ENCODE measurements at regions not wholly inside any gene's neighbourhood (a gene's known extent, or its start where the extent isn't known, plus 50 kb on each side); places are given as distances from the start of the nearest gene placed in this dataset.
"Not testable (repeated sequence)": the region's sequence is repeated elsewhere in the genome, so short reads cannot be mapped to it uniquely, and the experiment has no call there.

DNA sequence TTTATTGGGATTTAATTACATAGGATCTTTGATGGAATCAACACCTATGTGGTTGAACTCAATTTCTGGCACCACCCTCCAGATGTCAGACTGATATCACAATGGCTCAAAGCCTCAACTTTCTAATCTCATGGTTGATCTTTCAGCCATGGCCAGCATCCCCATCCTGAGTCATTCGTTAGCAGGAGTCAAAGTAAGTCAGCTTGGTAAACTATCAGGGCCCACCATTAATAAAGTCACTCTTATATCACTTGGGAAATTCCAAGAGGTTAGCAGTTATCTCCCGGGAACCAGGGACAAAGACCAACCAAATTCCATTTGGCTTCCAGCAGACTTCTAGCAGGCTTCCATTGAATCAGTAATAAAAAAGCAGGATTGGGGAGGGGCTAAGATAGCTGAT, 50.7 kb upstream of the TNFSF4 start:
- Histone ChIP-seq H3K4me3 (ENCODE audit: low read depth in 1 of 2, low read length in 2 of 2) (no peak overlapping the region), H3K36me3 (ENCODE audit: control insufficient read depth in 1 of 2, insufficient read depth in 2 of 2, low read length in 2 of 2) (no peaks in the 10 kb centered on the region), H3K4me1 (ENCODE audit: control insufficient read depth in 1 of 2, insufficient read depth in 2 of 2, low read length in 2 of 2) (no peaks in the 10 kb centered on the region), H3K9ac (ENCODE audit: low read depth in 1 of 2, low read length in 2 of 2) (no peak overlapping the region), H3K9me3 (ENCODE audit: control insufficient read depth in 1 of 2, low read length in 2 of 2) (no peaks in the 10 kb centered on the region), H3K27me3 (ENCODE audit: control insufficient read depth in 1 of 2, insufficient read depth in 2 of 2, low read length in 2 of 2) (no peaks in the 10 kb centered on the region), H3K27ac (ENCODE audit: low read depth, low read length) (no peak overlapping the region)

DNA sequence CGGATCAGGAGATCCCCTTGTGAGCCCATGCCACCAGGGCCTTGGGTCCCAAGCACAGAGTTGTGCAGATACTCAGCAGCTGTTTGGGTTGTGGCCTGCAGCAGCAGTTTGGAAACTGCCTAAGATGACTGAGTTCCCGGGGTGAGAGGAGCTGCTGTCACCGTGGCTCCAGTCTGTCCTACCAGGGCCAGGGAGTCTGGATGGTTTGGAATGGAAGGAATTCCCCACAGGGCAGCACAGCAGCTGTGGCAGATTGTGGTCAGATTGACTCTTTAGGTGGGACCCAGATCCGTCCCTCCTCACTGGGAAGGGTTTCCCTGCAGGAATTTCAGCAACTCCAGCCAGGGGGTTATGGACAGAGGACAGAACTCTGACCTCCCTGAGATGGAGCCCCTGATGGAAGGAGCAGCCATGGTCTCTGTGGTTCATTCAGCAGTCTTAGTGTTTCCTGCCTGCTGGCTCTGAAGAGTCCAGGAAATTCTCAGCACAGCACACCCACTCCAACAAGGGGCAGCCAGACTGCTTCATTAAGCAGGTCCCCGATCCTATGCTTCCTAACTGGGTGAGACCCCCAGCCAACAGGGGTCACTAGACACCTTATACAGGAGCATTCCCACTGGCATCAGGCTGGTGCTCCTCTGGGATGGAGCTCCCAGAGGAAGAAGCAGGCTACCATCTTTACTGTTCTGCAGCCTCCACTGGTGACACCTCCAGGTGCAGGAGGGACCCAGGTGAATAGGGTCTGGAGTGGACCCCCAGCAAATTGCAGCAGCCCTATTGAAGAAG, 51.5 kb upstream of the TNFSF4 start:
- no peaks in the 10 kb centered on the region for H3K36me3 ChIP-seq (ENCODE audit: control insufficient read depth in 1 of 2, insufficient read depth in 2 of 2, low read length in 2 of 2)

DNA sequence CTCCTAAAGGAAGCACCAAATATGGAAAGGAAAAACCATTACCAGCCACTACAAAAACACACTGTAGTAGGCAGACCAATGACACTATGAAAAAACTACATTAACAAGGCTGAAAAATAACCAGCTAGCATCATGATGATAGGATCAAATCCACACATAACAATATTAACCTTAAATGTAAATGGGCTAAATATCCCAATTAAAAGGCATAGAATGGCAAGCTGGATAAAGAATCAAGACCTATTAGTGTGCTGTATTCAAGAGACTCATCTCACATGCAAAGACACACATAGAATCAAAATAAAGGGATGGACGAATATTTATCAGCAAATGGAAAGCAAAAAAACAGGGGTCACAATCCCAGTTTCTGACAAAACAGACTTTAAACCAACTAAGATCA, 53.2 kb upstream of the TNFSF4 start:
- not testable (repeated sequence) for H3K9me3 ChIP-seq (ENCODE audit: control insufficient read depth in 1 of 2, low read length in 2 of 2); H3K36me3 ChIP-seq (ENCODE audit: control insufficient read depth in 1 of 2, insufficient read depth in 2 of 2, low read length in 2 of 2); H3K4me1 ChIP-seq (ENCODE audit: control insufficient read depth in 1 of 2, insufficient read depth in 2 of 2, low read length in 2 of 2); H3K9ac ChIP-seq (ENCODE audit: low read depth in 1 of 2, low read length in 2 of 2); H3K27me3 ChIP-seq (ENCODE audit: control insufficient read depth in 1 of 2, insufficient read depth in 2 of 2, low read length in 2 of 2); H3K4me3 ChIP-seq (ENCODE audit: low read depth in 1 of 2, low read length in 2 of 2); H3K27ac ChIP-seq (ENCODE audit: low read depth, low read length)

More for the DNA sequence above, 51.5 kb upstream of the TNFSF4 start:
- Histone ChIP-seq H3K27me3 (ENCODE audit: control insufficient read depth in 1 of 2, insufficient read depth in 2 of 2, low read length in 2 of 2) (no peaks in the 10 kb centered on the region), H3K9me3 (ENCODE audit: control insufficient read depth in 1 of 2, low read length in 2 of 2) (no peaks in the 10 kb centered on the region), H3K27ac (ENCODE audit: low read depth, low read length) (no peak overlapping the region), H3K4me3 (ENCODE audit: low read depth in 1 of 2, low read length in 2 of 2) (no peak overlapping the region), H3K4me1 (ENCODE audit: control insufficient read depth in 1 of 2, insufficient read depth in 2 of 2, low read length in 2 of 2) (no peaks in the 10 kb centered on the region), H3K9ac (ENCODE audit: low read depth in 1 of 2, low read length in 2 of 2) (no peak overlapping the region)

DNA sequence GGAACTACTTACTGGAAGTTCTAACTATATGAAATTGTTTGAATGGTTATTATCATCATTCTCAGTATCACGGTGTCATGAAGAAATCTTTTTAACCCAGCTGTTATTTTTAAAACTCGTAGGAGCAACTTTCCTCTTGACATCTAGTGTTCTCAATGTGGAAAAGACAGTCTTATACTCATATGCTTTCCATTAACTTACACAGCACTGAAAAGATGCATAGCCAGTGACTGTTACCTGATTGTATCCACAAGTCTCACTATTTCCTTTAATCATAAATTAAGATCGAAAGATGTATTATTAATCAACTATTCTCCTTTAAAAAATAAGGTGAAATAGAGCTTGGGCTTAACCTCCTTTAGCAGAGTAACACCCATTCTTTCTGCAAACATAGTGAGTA, 59.7 kb upstream of the TNFSF4 start:
- Histone ChIP-seq H3K9ac (ENCODE audit: low read depth in 1 of 2, low read length in 2 of 2) (no peak overlapping the region), H3K9me3 (ENCODE audit: control insufficient read depth in 1 of 2, low read length in 2 of 2) (no peaks in the 10 kb centered on the region), H3K27ac (ENCODE audit: low read depth, low read length) (no peak overlapping the region), H3K4me1 (ENCODE audit: control insufficient read depth in 1 of 2, insufficient read depth in 2 of 2, low read length in 2 of 2) (no peaks in the 10 kb centered on the region), H3K27me3 (ENCODE audit: control insufficient read depth in 1 of 2, insufficient read depth in 2 of 2, low read length in 2 of 2) (no peaks in the 10 kb centered on the region), H3K4me3 (ENCODE audit: low read depth in 1 of 2, low read length in 2 of 2) (no peak overlapping the region), H3K36me3 (ENCODE audit: control insufficient read depth in 1 of 2, insufficient read depth in 2 of 2, low read length in 2 of 2) (no peaks in the 10 kb centered on the region)

DNA sequence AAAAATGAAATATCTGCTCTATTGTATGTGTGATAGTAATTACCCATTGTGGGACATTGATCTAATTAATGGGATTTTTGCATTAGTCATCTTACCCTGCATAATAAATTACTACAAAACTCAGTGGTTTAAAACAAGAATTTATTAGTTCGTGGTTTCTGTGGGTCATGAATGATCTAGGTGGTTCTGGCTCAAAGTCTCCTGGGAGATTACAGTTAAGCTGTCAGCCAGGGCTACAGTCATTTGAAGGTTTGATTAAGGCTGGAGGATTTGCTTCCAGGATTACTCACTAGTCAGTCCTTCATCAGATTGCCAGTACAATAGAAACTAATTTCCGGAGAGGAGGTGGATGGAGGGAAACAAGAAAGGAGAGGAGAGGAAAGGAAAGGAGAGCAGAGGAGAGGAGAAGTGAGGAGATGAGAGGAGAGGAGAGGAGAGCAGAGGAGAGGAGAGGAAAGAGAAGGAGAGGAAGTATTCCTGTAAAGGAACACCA, 60.4 kb upstream of the TNFSF4 start:
- Histone ChIP-seq H3K27me3 (ENCODE audit: control insufficient read depth in 1 of 2, insufficient read depth in 2 of 2, low read length in 2 of 2) (no peaks in the 10 kb centered on the region), H3K27ac (ENCODE audit: low read depth, low read length) (no peak overlapping the region), H3K4me1 (ENCODE audit: control insufficient read depth in 1 of 2, insufficient read depth in 2 of 2, low read length in 2 of 2) (no peaks in the 10 kb centered on the region), H3K9me3 (ENCODE audit: control insufficient read depth in 1 of 2, low read length in 2 of 2) (no peaks in the 10 kb centered on the region), H3K9ac (ENCODE audit: low read depth in 1 of 2, low read length in 2 of 2) (no peak overlapping the region), H3K4me3 (ENCODE audit: low read depth in 1 of 2, low read length in 2 of 2) (no peak overlapping the region), H3K36me3 (ENCODE audit: control insufficient read depth in 1 of 2, insufficient read depth in 2 of 2, low read length in 2 of 2) (no peaks in the 10 kb centered on the region)

DNA sequence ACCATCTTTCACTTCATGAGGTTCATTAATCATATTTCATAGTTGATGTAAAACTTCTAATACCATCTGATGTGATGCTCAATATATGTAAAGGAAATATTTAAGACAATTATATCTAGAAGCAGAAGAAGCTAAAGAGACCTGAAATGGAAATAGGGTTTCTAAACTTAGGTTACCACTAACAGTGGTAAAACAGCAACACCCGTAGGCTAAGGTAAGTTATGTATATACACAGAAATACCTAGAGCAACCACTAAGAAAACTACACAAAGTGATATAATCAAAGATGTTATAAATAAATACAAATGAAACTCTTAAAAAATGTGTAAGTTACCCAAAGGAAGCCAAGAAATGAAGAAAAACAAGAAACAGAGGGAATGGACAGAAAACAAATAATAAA, 61.1 kb upstream of the TNFSF4 start:
- H3K36me3 ChIP-seq (ENCODE audit: control insufficient read depth in 1 of 2, insufficient read depth in 2 of 2, low read length in 2 of 2): no peaks in the 10 kb centered on the region
- no peaks in the 10 kb centered on the region for H3K27me3 ChIP-seq (ENCODE audit: control insufficient read depth in 1 of 2, insufficient read depth in 2 of 2, low read length in 2 of 2)
- no peak overlapping the region for H3K27ac ChIP-seq (ENCODE audit: low read depth, low read length)
- H3K9ac ChIP-seq (ENCODE audit: low read depth in 1 of 2, low read length in 2 of 2): no peak overlapping the region
- no peaks in the 10 kb centered on the region for H3K4me1 ChIP-seq (ENCODE audit: control insufficient read depth in 1 of 2, insufficient read depth in 2 of 2, low read length in 2 of 2)
- H3K9me3 ChIP-seq (ENCODE audit: control insufficient read depth in 1 of 2, low read length in 2 of 2): no peaks in the 10 kb centered on the region
- H3K4me3 ChIP-seq (ENCODE audit: low read depth in 1 of 2, low read length in 2 of 2): no peak overlapping the region

DNA sequence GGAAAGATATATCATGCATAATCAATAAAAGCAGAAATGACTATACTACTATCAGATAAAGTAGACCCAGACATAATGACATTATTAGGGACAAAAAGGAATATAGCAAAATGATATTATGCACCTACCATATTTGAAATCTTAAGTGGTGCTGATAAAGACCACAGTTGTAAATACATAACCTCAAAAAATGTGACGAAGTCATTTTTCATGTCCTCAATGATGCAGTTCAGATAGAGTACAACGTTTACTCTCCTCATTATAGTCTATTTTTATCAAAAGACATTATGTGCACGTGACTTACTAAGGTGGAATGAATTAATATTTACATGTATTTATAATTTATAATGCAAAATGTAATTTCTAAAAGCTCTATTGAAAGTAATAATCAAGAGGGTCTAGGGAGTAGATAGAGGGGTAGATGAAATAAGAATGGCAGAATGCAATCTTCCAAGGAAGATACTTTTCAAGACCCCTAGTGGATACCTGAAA, 61.7 kb upstream of the TNFSF4 start:
- Histone ChIP-seq H3K27ac (ENCODE audit: low read depth, low read length) (no peak overlapping the region), H3K9ac (ENCODE audit: low read depth in 1 of 2, low read length in 2 of 2) (no peak overlapping the region), H3K4me3 (ENCODE audit: low read depth in 1 of 2, low read length in 2 of 2) (no peak overlapping the region), H3K4me1 (ENCODE audit: control insufficient read depth in 1 of 2, insufficient read depth in 2 of 2, low read length in 2 of 2) (no peaks in the 10 kb centered on the region), H3K9me3 (ENCODE audit: control insufficient read depth in 1 of 2, low read length in 2 of 2) (no peaks in the 10 kb centered on the region), H3K27me3 (ENCODE audit: control insufficient read depth in 1 of 2, insufficient read depth in 2 of 2, low read length in 2 of 2) (no peaks in the 10 kb centered on the region), H3K36me3 (ENCODE audit: control insufficient read depth in 1 of 2, insufficient read depth in 2 of 2, low read length in 2 of 2) (no peaks in the 10 kb centered on the region)

DNA sequence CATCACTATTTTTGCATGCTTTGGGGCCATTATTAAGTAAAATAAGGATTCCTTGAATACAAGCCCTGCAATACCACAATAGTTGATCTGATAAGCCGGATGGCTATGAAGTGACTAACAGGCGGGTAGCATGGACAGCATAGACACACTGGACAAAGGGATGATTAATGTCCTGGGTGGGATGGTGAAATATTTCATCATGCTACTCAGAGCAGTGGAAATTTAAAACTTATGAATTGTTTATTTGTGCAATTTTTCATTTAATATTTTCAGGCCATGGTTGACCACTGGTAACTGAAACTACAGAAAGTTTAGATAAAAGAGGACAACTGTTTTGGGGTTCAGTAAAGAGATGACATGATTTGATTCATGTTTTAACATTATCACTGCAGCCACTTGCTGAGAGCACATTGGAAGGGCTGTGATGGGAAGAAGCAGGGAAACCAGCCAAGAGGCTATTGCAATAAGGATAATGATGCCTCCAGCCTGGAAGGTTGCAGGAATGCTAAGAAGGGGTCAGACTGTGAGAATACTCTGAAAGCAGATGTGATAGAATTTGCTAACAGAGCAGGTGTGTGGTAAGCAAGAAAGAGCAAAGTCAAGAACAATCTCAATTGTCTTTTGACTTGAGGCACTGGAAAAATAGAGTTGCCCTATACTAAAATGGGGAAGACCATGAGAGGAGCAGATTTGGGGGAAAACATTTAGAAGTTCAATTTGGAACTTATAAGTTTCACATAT, 62.5 kb upstream of the TNFSF4 start:
- no peaks in the 10 kb centered on the region for H3K36me3 ChIP-seq (ENCODE audit: control insufficient read depth in 1 of 2, insufficient read depth in 2 of 2, low read length in 2 of 2)
- H3K4me1 ChIP-seq (ENCODE audit: control insufficient read depth in 1 of 2, insufficient read depth in 2 of 2, low read length in 2 of 2): no peaks in the 10 kb centered on the region
- no peak overlapping the region for H3K4me3 ChIP-seq (ENCODE audit: low read depth in 1 of 2, low read length in 2 of 2)
- no peaks in the 10 kb centered on the region for H3K9me3 ChIP-seq (ENCODE audit: control insufficient read depth in 1 of 2, low read length in 2 of 2)
- H3K27me3 ChIP-seq (ENCODE audit: control insufficient read depth in 1 of 2, insufficient read depth in 2 of 2, low read length in 2 of 2): no peaks in the 10 kb centered on the region
- H3K9ac ChIP-seq (ENCODE audit: low read depth in 1 of 2, low read length in 2 of 2): no peak overlapping the region
- no peak overlapping the region for H3K27ac ChIP-seq (ENCODE audit: low read depth, low read length)

DNA sequence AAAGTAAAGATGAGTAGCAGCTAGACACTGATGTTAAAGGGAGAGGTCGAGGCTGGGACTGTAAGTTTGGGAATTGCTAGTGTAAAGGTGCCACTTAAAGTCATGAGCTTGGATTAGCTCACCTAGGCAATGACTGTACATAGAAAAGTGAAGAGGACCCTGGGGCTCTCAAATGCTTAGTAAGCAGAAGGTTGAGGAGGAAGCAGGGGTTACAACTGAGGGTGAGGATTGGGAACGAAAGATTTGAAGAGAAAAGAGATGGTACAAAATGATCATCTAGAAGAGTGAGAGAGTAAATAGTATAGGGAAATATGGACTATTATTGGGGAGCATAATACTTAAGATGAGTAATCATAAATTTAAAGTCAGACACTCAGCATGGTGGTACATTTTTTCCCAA, 63.1 kb upstream of the TNFSF4 start:
- Histone ChIP-seq H3K4me1 (ENCODE audit: control insufficient read depth in 1 of 2, insufficient read depth in 2 of 2, low read length in 2 of 2) (no peaks in the 10 kb centered on the region), H3K9me3 (ENCODE audit: control insufficient read depth in 1 of 2, low read length in 2 of 2) (no peaks in the 10 kb centered on the region), H3K27me3 (ENCODE audit: control insufficient read depth in 1 of 2, insufficient read depth in 2 of 2, low read length in 2 of 2) (no peaks in the 10 kb centered on the region), H3K36me3 (ENCODE audit: control insufficient read depth in 1 of 2, insufficient read depth in 2 of 2, low read length in 2 of 2) (no peaks in the 10 kb centered on the region), H3K27ac (ENCODE audit: low read depth, low read length) (no peak overlapping the region), H3K4me3 (ENCODE audit: low read depth in 1 of 2, low read length in 2 of 2) (no peak overlapping the region), H3K9ac (ENCODE audit: low read depth in 1 of 2, low read length in 2 of 2) (no peak overlapping the region)

DNA sequence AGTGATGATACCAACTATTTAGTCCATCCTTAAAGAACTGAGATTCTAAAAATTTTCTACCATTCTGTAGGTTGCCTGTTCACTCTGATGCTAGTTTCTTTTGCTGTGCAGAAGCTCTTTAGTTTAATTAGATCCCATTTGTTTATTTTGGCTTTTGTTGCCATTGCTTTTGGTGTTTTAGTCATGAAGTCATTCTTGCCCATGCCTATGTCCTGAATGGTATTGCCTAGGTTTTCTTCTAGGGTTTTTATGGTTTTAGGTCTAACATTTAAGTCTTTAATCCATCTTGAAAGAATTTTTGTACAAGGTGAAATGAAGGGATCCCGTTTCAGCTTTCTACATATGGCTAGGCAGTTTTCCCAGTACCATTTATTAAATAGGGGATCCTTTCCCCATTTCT, 63.9 kb upstream of the TNFSF4 start:
- not testable (repeated sequence) for H3K9ac ChIP-seq (ENCODE audit: low read depth in 1 of 2, low read length in 2 of 2); H3K27ac ChIP-seq (ENCODE audit: low read depth, low read length); H3K9me3 ChIP-seq (ENCODE audit: control insufficient read depth in 1 of 2, low read length in 2 of 2); H3K4me1 ChIP-seq (ENCODE audit: control insufficient read depth in 1 of 2, insufficient read depth in 2 of 2, low read length in 2 of 2); H3K36me3 ChIP-seq (ENCODE audit: control insufficient read depth in 1 of 2, insufficient read depth in 2 of 2, low read length in 2 of 2); H3K4me3 ChIP-seq (ENCODE audit: low read depth in 1 of 2, low read length in 2 of 2); H3K27me3 ChIP-seq (ENCODE audit: control insufficient read depth in 1 of 2, insufficient read depth in 2 of 2, low read length in 2 of 2)
